T-cell (primary cell): ENCODE measurements at regions not wholly inside any gene's neighbourhood (a gene's known extent, or its start where the extent isn't known, plus 50 kb on each side); places are given as distances from the start of the nearest gene placed in this dataset.

ENCODE experiments used
- ATAC-seq, 4 experiments: fragments of 200-7000 bp in 3 of 4; fragments of 150-1000 bp in 1 of 4; cut with Tn5 transposase; replicated peaks in 1 of 4; 1 replicate in 3 of 4; 2 replicates in 1 of 4; pipeline ENCODE4 v1.10.0; 2021; ENCODE audit warnings: moderate library complexity in 3 of 4, mild to moderate bottlenecking in 2 of 4, moderate number of reproducible peaks in 1 of 4
- CTCF ChIA-PET, 2 donors: fragments of 300-600 bp; sonication (Branson Sonifier 250); formaldehyde crosslinking; loops; one replicate each; lab custom pipeline; 2022; ENCODE audit warnings: antibody characterized with exemption in 2 of 2; lab: Charles Lee
- POLR2A ChIA-PET, 2 donors: fragments of 300-600 bp; sonication (Branson Sonifier 250); formaldehyde crosslinking; loops; one replicate each; lab custom pipeline; 2022; ENCODE audit warnings: antibody characterized with exemption in 2 of 2; lab: Charles Lee
- DNase-seq, 35 experiments: peaks; one replicate each; pipeline versions ENCODE4 v3.0.0 to v3.0.0-alpha.2; 2013 to 2023
- H3K27ac ChIP-seq: one replicate; pipeline ENCODE4 v1.5.1; 2013; ENCODE audit warnings: low read length
- H3K27me3 ChIP-seq, 2 experiments: replicated peaks in 1 of 2; 1 replicate in 1 of 2; 2 replicates in 1 of 2; pipeline versions ENCODE4 v1.6.1 to v1.7.0; 2013; ENCODE audit warnings: low read length in 1 of 2, mixed read lengths in 1 of 2; ENCODE audit not compliant: control insufficient read depth in 2 of 2, insufficient read depth in 2 of 2; ENCODE audit errors: extremely low read depth in 1 of 2
- H3K36me3 ChIP-seq, 2 donors: 1 replicate in 1 of 2; 2 replicates in 1 of 2; pipeline versions ENCODE4 v1.6.1 to v1.7.0; 2013; ENCODE audit warnings: low read length in 1 of 2; ENCODE audit not compliant: control insufficient read depth in 2 of 2, insufficient read depth in 1 of 2; ENCODE audit errors: extremely low read depth in 1 of 2
- H3K4me1 ChIP-seq, 2 experiments: 1 replicate in 1 of 2; 2 replicates in 1 of 2; pipeline versions ENCODE4 v1.6.1 to v1.7.0; 2013; ENCODE audit warnings: low read length in 2 of 2, mixed read lengths in 1 of 2; ENCODE audit not compliant: insufficient read depth in 2 of 2, control insufficient read depth in 1 of 2; ENCODE audit errors: extremely low read depth in 1 of 2
- H3K4me3 ChIP-seq, 2 donors: 1 replicate in 1 of 2; 2 replicates in 1 of 2; pipeline versions ENCODE4 v1.5.1 to v1.7.0; 2013; ENCODE audit warnings: mild to moderate bottlenecking in 2 of 2, low read length in 1 of 2, moderate library complexity in 1 of 2; ENCODE audit not compliant: control insufficient read depth in 1 of 2; ENCODE audit errors: extremely low read depth in 1 of 2
- H3K9me3 ChIP-seq: 2 replicates; pipeline ENCODE4 v1.7.0; 2013
- H3K27ac Mint-ChIP-seq, 2 donors: one replicate each; pipeline ENCODE4 v1.8.0; 2020 to 2021; ENCODE audit warnings: mild to moderate bottlenecking in 2 of 2, mixed read lengths in 2 of 2
- H3K27me3 Mint-ChIP-seq, 2 donors: one replicate each; pipeline ENCODE4 v1.8.0; 2021 to 2022; ENCODE audit warnings: mixed read lengths in 2 of 2
- H3K36me3 Mint-ChIP-seq: one replicate; pipeline ENCODE4 v1.8.0; 2021; ENCODE audit warnings: mixed read lengths
- H3K4me1 Mint-ChIP-seq, 3 donors: one replicate each; pipeline ENCODE4 v1.8.0; 2020 to 2022; ENCODE audit warnings: mixed read lengths in 3 of 3, mild to moderate bottlenecking in 1 of 3
- H3K4me3 Mint-ChIP-seq, 3 donors: one replicate each; pipeline ENCODE4 v1.8.0; 2020 to 2022; ENCODE audit warnings: mild to moderate bottlenecking in 3 of 3, mixed read lengths in 3 of 3, moderate library complexity in 3 of 3
- H3K9me3 Mint-ChIP-seq, 3 donors: one replicate each; pipeline ENCODE4 v1.8.0; 2020 to 2022; ENCODE audit warnings: mixed read lengths in 3 of 3
- WGBS: methylation state at CpG from one replicate; pipeline ENCODE4 v1.1.5; 2013; ENCODE audit warnings: missing lambda C conversion rate; ENCODE audit not compliant: insufficient coverage; 5-methylcytosine and 5-hydroxymethylcytosine counted together

DNA sequence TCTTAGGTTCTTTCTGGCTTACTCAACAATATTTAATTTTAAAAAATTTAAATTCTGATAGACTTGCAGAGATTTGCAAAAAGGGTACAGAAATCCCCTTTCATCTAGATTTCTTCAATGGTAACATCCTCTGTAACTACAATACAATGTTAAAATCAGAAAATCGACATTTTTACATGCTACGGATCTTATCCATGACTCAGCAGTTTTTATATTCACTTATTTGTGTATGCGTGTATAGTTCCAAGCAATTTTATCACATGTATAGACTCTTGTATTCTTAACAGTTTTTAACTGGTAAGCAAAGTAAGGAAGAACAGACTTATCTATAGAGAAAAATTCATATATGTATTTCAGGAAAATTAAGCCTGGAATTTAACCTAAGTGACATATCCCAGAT is 256.1 kb upstream of the MEX3C start:
- Histone ChIP-seq H3K27me3 (no peaks in the 10 kb centered on the region), H3K4me3 (no peak overlapping the region), H3K36me3 (no peaks in the 10 kb centered on the region), H3K9me3 (no peaks in the 10 kb centered on the region), H3K4me1 (no peaks in the 10 kb centered on the region), H3K27ac (no peak overlapping the region)
- POLR2A ChIA-PET: no interaction called here
- H3K27me3 Mint-ChIP-seq: peaks cover 0 to 24% of the 10 kb centered on the region in 2 donors
- no peaks in the 10 kb centered on the region for H3K4me1 Mint-ChIP-seq
- no peak overlapping the region for H3K27ac Mint-ChIP-seq
- no peaks in the 10 kb centered on the region for H3K36me3 Mint-ChIP-seq
- no CpG with 5 or more reads among the region's 3 CpGs for WGBS
- ATAC-seq: no peak
- CTCF ChIA-PET: no interaction called here
- no peak for DNase-seq
- H3K9me3 Mint-ChIP-seq: no peaks in the 10 kb centered on the region
- no peak overlapping the region for H3K4me3 Mint-ChIP-seq

DNA sequence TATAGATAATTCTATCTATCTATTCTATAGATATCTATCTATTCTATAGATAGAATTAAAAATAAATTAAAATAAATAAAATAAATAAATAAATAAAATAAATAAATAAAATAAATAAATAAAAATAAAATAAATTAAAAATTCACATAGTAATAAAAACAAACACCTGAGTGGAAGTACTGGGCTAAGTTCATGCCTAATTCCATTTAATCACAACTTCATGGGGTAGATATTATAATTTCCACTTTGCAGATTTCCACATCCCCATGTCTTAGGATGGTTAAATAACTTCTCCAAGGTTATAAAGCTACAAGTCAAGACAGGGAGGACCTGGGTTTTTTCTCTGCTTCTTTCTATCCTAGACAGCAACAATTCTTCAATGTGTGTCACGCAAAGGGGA is 261.4 kb upstream of the MEX3C start:
- ATAC-seq (no peak), DNase-seq (no peak)
- no peaks in the 10 kb centered on the region for H3K9me3 ChIP-seq
- H3K4me1 ChIP-seq: no peaks in the 10 kb centered on the region
- POLR2A ChIA-PET: no interaction called here
- no peak overlapping the region for H3K4me3 Mint-ChIP-seq
- WGBS: no CpG with 5 or more reads among the region's 1 CpG
- no peak overlapping the region for H3K4me3 ChIP-seq
- peaks cover 4 to 33% of the 10 kb centered on the region in 2 donors for H3K27me3 Mint-ChIP-seq
- no peak overlapping the region for H3K27ac ChIP-seq
- no peaks in the 10 kb centered on the region for H3K9me3 Mint-ChIP-seq
- no peaks in the 10 kb centered on the region for H3K36me3 Mint-ChIP-seq
- H3K36me3 ChIP-seq: no peaks in the 10 kb centered on the region
- no peaks in the 10 kb centered on the region for H3K27me3 ChIP-seq
- CTCF ChIA-PET: no interaction called here
- H3K4me1 Mint-ChIP-seq: no peaks in the 10 kb centered on the region
- no peak overlapping the region for H3K27ac Mint-ChIP-seq

DNA sequence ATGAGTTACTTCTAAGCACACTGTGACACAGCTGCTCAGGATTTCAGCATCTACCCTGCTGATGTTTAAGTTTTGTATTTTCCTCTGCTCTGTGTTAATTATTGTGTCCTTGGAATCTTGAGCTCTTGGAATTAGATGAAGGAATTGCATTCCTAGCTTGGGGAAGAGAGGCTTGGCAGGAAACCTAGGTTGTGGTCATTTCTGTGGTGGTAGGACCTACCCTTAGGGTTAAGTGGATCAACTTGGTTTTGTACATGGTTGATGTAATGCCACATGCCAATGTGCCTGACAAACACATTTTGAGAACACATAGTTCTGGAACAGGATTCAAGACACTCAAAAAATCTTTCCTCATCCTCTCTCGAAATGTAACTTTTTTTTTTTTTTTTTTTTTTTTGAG is 264.5 kb upstream of the MEX3C start:
- WGBS: no CpG with 5 or more reads among the region's 1 CpG
- H3K4me3 Mint-ChIP-seq: no peak overlapping the region
- H3K27ac Mint-ChIP-seq: no peak overlapping the region
- POLR2A ChIA-PET: no interaction called here
- Histone ChIP-seq H3K4me3 (no peak overlapping the region), H3K4me1 (no peaks in the 10 kb centered on the region), H3K27me3 (peaks cover 0 to 2% of the 10 kb centered on the region in 2 experiments), H3K27ac (no peak overlapping the region), H3K36me3 (no peaks in the 10 kb centered on the region), H3K9me3 (no peaks in the 10 kb centered on the region)
- H3K9me3 Mint-ChIP-seq: no peaks in the 10 kb centered on the region
- no peak for ATAC-seq
- no peaks in the 10 kb centered on the region for H3K4me1 Mint-ChIP-seq
- CTCF ChIA-PET: no interaction called here
- no peak for DNase-seq
- no peaks in the 10 kb centered on the region for H3K36me3 Mint-ChIP-seq
- peaks cover 4 to 19% of the 10 kb centered on the region in 2 donors for H3K27me3 Mint-ChIP-seq

DNA sequence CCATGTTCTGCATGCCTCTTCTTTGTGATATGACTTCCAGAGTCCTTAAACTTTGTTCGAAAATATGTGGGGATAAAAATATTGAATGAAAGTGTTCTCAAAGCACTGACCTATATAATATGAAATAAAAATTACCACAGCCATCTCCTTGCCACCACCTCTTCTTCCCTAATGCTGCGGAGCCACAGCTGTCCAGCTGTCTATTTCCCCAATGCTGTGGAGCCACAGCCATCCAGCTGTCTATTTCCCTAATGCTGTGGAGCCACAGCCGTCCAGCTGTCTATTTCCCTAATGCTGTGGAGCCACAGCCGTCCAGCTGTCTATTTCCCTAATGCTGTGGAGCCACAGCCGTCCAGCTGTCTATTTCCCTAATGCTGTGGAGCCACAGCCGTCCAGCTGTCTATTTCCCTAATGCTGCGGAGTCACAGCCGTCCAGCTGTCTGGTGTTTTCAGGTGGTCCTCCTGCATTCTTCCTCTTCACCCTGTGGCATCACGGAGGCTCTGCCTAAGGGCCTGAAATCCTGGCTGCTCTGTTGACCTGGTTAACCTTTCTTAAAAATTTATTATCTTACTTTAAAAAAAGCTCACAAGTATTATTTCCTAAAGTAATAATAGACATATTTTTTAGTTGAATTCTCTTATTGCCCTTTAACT is 266.1 kb upstream of the MEX3C start:
- CTCF ChIA-PET: no interaction called here
- no peak overlapping the region for H3K27ac ChIP-seq
- no peaks in the 10 kb centered on the region for H3K4me1 Mint-ChIP-seq
- DNase-seq (no peak), ATAC-seq (no peak)
- no peaks in the 10 kb centered on the region for H3K9me3 ChIP-seq
- no peaks in the 10 kb centered on the region for H3K9me3 Mint-ChIP-seq
- H3K27ac Mint-ChIP-seq: no peak overlapping the region
- H3K27me3 Mint-ChIP-seq: peaks cover 4 to 16% of the 10 kb centered on the region in 2 donors
- no peak overlapping the region for H3K4me3 Mint-ChIP-seq
- peaks cover 0 to 2% of the 10 kb centered on the region in 2 experiments for H3K27me3 ChIP-seq
- no peaks in the 10 kb centered on the region for H3K36me3 Mint-ChIP-seq
- POLR2A ChIA-PET: interaction anchor here in 1 of 2 donors (0.5 to 0.7 kb wide), 2 partner anchors 82 to 610 kb away, joined by 3 to 8 read pairs; no protein-coding TSS in a partner anchor
- no peaks in the 10 kb centered on the region for H3K4me1 ChIP-seq
- H3K36me3 ChIP-seq: no peaks in the 10 kb centered on the region
- no peak overlapping the region for H3K4me3 ChIP-seq
- WGBS: 67% methylated on average over 3 of the region's 9 CpGs

DNA sequence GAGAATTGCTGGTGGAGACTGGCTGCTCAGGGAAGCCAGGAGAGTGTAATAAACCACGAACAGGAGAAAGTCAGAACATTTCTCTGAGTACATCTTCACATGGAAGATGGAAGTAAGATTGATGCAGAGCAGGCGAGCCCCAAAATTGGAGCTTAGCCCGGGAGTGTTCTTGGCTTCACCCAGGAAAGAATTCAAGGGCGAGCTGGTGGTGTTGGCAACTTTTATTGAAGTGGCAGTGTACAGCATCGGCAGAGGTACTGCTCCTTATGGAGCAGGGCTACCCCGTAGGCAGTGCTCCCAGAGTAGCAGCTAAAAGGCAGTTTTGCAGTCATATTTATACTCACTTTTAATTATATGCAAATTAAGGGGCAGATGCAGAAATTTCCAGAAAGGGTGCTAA is 281.4 kb upstream of the MEX3C start:
- CTCF ChIA-PET: no interaction called here

DNA sequence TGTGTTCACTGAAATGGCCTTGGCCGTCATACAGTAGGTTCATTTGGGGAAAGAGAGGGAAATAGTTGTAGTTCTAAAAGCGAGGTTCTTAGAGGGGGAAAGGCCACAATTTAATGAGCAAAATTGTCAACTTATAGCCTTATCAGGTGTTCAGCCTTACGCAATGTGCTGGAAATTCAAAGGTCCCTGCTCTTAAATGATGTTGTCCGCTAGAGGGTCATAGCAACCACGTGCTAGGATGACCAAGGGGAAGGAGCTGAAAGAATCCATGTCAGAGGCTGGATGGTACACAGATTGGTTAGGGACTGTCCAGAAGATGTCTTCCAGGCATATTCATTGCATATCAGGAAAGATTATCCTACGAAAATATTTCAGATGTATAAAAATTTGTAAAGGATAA is 282.3 kb upstream of the MEX3C start:
- ATAC-seq (no peak), DNase-seq (no peak)
- Mint-ChIP-seq H3K27ac (no peak overlapping the region), H3K4me1 (no peaks in the 10 kb centered on the region), H3K36me3 (no peaks in the 10 kb centered on the region), H3K9me3 (no peaks in the 10 kb centered on the region), H3K4me3 (no peak overlapping the region), H3K27me3 (peaks cover 0 to 9% of the 10 kb centered on the region in 2 donors)
- 81% methylated on average over 4 of the region's 6 CpGs for WGBS
- Histone ChIP-seq H3K4me1 (no peaks in the 10 kb centered on the region), H3K27ac (no peak overlapping the region), H3K27me3 (peaks cover 0 to 5% of the 10 kb centered on the region in 2 experiments), H3K4me3 (no peak overlapping the region), H3K9me3 (no peaks in the 10 kb centered on the region), H3K36me3 (no peaks in the 10 kb centered on the region)
- POLR2A ChIA-PET: no interaction called here
- CTCF ChIA-PET: no interaction called here

More for the DNA sequence above, 281.4 kb upstream of the MEX3C start:
- WGBS: 74% methylated on average over 5 of the region's 6 CpGs
- Histone ChIP-seq H3K9me3 (no peaks in the 10 kb centered on the region), H3K27me3 (peaks cover 0 to 5% of the 10 kb centered on the region in 2 experiments), H3K4me3 (no peak overlapping the region), H3K36me3 (no peaks in the 10 kb centered on the region), H3K27ac (no peak overlapping the region), H3K4me1 (no peaks in the 10 kb centered on the region)
- H3K27ac Mint-ChIP-seq: no peak overlapping the region
- ATAC-seq (no peak), DNase-seq (no peak)
- H3K27me3 Mint-ChIP-seq: peaks cover 2 to 9% of the 10 kb centered on the region in 2 donors
- no peak overlapping the region for H3K4me3 Mint-ChIP-seq
- POLR2A ChIA-PET: no interaction called here
- H3K36me3 Mint-ChIP-seq: no peaks in the 10 kb centered on the region
- no peaks in the 10 kb centered on the region for H3K9me3 Mint-ChIP-seq
- H3K4me1 Mint-ChIP-seq: no peaks in the 10 kb centered on the region
